DMS114 treated with DMSO at 0.1 percent for 48 hours (cell line): ENCODE measurements at regions not wholly inside any gene's neighbourhood (a gene's known extent, or its start where the extent isn't known, plus 50 kb on each side); places are given as distances from the start of the nearest gene placed in this dataset.

Experiments used
- DNase-seq: peaks from one replicate; lab custom pipeline; 2025; ENCODE audit not compliant: unreplicated experiment; lab: John Stamatoyannopoulos, UW

DNA sequence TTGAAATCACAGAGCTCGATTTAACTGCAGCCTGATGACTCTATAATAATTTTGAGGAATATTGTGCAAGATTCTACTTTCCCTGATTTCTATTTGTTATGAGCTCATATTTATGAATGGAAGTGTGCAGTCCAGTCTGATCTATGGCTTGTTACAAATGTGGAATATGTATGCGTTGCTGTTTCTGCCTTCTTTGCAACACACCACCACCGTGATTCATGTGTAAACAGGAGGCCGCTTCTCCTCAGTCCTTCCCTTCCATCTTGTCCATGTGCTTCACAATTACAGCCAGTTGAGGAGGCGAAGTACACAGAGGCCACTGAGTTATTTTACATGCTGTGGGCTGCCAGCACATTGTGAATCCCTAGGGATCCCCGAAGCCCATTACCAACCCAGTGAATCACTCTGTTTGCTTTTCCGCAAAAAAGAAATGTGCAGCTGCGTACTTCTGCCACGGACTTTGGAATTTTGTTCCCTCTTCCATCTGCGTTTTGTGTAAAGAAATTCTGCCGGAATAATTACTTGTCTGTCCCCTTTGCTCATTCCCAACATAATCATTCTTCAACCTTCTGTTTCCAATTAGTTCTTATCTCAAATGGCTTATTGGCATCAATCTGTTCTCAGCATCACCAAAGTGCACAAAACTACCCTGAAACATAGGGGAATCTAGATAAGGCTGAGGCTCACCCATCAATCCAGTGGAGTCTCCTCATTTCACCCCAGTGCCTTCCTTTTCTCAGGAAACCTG is 551.6 kb upstream of the CITED2 start:
- DNase-seq: no peak

DNA sequence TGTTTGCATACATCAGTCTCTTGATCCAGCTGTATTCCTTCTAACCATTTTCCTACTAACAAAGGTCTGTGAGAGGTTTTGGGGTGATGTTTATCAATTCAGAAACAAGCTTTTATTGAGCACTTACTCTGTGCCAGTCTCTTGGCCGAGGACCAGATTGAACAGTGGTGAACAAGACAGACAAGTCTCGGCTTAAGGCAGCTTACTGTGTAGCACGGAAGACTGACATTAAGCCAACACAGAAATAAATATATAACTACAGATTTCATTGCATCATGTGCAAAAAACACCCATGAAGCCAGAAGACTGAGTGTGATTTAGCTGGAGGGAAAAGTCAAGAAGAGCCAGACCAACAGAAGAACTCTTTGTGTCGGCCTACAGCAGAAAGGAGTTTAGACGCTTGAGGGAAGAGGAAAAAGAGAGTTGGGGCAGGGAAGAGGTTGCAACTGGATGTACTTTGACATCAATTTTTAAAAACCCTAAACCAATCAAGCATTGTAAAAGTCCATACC is 549.6 kb upstream of the CITED2 start:
- DNase-seq: no peak

DNA sequence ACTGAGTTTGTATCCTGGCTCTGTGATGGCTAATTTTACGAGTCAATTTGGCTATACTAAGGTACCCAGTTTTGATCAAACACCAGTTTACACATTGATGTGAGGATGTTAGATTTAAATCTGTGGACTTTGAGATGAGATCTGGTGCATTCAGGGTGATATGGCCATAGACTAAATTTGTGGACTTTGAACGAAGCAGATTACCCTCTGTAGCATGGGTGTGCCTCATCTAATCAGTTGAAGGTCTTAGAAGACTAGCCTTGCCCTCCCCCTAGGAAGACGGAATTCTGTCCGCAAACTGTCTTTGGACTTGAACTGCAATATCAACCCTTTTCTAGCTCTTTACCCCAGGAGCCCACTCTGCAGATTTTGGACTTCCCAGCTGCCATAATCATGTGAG is 547.8 kb upstream of the CITED2 start:
- DNase-seq: no peak

DNA sequence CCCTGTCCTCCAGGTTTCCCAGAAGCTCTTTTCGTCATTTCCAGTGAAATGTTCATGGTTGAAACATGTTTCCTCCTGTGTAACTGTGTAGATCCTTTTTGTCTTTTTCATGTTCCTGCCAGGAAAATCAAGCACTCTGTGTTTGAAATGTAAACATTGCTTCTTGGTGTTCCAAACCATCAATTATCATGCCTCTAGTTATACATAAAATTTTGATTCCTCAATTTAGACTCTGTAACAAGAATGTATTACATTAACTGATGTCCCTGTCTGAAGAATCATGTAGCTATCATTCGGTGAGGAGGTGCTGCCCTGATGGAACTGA is 546.3 kb upstream of the CITED2 start:
- no peak for DNase-seq

DNA sequence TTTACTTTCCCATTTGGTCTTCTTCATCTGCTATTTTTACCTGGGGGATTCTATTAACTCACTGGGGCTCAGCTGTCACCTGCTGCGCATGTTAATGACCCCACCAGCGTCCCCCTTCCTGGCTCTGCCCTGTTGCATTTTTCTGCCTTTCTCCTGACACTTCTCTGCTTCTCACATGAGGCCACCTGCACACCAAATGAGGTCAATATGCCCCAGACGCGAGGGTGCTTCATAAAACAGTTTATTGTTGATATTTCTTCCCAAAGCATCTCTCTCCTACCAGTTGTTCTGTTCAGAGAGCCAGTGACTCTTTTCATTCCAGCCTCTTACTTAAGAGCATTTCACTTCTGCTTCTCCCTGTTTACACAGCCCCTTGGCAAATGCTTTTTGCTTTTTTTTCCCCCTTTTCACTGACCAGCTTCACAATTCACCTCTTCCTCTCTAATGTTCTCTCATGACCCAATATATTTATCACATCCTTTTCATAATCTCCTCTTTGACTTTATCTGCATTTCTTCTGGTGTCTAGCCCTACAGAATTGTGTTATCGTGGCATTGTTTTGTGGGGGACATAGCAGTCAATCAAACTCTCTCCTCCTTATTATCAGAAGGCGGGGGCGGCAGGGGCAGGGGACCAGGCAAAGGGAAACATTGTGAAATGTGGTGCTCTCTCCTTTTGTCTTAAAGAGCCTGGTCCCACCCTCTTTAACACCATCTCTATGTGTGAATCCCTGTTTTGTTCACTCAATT is 545.8 kb upstream of the CITED2 start:
- DNase-seq: no peak

DNA sequence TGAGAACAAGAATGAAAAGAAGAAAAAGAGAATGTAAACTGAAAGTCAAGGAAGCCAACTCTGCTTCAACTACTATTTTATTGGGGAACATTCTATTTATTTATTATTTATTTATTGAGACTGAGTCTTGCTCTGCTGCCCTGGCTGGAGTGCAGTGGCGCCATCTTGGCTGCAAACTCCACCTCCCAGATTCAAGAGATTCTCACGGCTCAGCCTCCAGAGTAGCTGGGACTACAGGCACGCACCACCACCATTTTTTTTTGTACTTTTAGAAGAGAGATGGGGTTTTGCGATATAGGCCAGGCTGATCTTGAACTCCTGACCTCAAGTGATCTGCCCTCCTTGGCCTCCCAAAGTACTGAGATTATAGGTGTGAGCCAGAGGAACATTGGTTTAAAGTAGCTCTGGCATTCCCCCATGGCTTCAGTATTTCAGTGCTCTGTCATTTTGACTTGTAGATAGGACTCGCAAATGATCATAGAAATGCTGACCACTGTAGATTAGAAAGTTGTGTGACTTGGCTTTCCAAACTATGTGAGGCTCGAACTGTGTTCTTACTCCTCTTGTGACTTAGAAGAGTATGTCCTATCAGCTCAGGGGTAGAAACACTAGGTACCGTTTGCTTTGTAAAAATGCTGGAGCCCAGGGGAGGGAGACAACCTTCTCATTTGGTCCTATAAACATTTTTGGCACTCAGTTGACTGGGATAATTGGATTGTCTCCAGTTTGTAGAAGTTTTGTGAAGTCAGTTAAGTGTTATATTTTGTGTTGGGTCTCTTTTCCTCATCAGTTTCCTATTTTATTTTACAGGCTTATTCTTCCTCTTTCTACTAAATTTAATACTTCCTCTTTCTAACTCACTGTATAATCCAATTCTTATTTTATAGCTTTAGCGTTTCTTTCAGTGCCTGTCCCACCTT is 544.9 kb upstream of the CITED2 start:
- DNase-seq: no peak

DNA sequence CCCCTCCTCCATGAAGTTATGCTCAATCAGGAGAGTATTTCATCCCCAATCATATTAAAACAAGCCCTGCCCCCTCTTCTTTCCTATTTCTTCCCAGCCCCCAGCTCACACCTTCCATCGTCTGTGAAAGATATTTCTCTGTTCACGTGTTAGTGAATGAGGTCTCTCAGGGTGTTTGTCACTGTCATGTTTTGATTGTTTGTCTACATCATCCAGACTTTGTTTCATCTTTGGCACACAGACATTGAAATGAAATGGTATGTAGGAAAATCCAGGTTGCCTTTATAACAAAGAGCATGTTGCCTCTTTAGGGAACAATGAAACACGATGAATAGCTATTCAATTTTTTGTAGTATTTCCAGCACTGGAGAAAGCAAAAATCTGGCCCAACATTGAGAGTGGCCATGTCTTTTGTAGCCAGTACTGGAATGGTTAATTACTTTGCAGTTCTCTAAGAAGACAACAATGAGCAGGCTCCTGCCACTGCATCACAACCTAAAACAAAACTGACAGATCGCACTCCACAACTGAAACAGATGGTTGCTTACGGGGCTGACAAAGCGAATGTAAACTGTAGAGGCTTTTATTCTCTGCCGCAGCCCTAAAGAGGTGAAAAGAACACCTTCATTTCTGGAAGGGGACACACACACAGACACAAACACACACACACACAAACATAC is 543.6 kb upstream of the CITED2 start:
- no peak for DNase-seq

DNA sequence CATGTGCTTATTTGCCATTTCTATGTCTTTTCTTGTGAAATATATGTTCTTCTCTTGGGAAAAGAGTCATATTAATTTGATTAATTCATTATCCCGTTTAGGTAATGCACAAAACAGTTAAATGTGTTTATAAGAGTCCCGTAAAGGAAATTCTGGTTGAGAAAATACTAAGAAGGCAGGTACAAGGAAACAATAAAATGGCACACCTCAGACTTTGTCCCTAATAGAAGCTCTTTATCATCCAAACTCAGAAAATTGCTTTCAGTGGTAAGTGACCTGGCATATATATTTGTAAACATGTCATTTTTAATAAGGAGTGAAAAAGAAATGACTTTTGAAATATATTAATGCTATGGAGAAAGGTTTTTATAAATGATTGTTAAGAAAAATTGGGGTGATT is 540.5 kb upstream of the CITED2 start:
- DNase-seq: no peak

DNA sequence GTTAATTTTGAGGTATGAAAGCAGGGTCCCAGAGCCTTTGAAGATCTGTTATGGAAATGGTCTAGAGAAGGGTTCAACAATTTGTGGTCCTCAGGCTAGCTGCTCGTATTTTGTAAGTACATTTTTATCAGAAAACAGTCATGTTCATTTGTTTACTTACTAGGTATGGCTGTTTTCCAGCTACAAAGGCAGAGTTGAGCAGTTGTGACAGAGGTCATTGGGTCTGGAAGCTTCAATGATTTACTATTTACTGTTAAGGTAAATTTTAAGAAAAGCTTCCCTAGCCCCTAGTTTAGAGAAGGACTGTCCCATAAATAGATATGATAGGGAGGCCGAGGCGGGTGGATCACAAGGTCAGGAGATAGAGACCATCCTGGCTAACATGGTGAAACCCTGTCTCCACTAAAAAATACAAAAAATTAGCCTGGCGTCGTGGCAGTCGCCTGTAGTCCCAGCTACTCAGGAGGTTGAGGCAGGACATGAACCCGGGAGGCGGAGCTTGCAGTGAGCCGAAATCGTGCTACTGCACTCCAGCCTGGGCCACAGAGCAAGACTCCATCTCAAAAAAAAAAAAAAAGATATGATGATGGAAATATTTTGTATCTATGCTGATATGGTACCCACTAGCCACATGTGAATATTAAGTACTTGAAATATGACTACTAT is 538.4 kb upstream of the CITED2 start:
- DNase-seq: no peak

DNA sequence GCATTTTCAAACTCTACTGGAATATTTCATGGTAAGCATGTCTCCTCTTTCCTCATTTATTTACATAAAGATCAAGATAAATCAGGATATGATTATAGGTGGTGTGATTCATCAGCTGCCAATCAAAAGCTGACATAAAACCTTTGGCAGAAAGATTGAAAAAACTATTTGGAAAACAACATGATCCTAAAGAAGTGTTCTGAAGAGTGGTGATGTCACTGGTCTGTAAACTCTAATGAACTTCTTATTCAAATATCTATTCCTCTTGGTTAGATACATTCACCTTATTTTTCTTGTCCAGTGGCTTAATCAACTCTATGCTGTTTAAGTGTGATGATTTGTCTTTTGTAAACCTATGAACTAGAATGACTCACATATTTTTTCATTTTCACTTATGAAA is 535.5 kb upstream of the CITED2 start:
- no peak for DNase-seq

DNA sequence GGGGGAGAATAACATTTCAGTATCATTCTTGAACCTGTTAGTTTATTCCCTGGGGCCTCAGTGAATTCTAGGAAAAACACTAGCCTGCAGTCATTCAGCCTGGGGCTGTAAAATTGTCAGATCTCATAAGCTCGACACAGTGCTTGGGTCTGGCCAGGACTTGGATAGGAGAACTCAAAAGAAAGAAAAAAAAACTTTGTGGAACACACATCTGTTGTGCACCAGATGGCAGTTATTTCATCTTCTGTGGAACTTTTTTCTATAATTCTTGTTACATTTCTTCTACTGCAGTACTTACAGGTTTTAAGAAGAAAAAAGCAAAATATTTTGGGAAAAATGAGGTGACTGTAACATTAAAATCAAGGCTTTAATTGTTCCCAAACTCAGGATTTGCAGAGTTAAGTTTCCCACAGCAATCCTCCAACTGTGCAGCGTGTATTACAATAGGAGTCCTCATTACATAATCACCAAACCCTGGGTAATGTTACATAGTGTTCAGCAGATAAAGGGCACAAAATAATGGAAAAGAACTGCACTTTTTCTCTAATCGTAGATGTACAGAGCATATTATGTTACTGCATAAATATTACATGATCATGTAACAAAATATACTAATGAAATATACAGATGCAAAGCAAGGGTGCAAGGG is 531.1 kb upstream of the CITED2 start:
- no peak for DNase-seq

DNA sequence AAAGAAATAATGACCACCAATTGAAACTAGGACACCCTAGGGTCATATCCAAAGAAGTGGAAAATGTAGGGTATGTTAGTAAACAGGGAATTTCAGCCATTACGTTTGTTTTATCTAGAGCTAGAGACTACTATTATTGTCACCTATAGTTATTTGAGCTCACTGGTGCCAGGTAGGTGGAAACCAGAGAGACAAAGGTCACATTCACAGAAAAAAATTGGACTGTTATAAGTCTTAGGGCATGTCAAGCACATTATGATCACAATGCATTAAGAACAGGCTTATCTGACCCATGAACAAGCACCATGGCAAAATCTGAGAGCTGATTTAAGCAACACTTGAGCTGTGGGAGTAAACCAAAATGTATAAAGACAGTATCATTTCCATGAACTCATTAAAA is 530.1 kb upstream of the CITED2 start:
- no peak for DNase-seq

DNA sequence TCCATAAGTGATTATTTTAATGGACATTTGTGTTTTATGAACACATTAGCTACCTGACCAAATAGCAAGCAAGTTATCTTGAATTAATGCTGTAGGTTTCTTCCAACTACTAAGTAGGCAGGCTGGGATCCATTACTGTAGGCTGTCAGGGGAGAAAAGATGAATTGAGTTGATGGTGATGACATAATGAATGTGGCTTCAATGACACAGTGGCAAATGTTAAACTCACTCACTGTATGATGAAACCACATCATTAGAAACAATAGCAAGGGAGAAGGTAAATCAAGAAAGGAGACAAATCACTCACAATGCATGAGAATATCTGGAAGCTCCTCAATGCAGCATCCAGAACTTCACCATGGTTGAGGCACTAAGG is 529.7 kb upstream of the CITED2 start:
- no peak for DNase-seq

DNA sequence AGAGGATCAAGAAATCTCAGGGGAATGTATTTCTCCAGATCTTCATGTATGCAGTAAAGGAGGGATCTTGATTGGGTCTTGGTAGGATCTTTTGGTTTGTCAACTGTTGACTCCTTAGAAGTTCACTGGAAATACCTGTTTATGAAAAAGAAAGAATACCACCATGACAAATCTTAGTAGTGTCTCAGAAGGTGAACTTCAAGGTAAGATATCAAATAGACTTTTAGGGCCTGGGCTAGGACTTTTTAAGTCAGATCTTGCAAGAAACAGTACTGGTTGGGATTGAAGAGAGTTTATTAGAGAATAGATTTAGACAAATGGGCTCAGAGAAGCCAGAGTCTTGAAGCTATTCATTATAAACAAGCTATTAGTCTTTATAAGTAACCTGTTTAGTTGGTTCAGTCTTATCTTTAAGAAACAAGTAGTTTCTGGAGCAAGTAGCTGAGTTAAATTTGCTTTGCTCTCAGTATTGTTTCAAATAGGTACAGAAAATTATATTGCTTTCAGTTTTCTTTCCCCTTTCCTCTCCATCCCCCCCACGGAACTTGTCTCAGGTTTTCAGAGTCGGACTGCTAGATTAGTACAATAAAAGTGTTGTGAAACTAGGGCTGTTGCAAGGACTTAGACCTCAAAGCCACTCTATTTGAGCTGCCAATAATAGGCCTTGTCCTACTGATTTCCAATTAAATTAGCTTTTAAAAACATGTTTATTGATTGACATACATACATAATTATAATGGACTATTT is 529.1 kb upstream of the CITED2 start:
- no peak for DNase-seq

DNA sequence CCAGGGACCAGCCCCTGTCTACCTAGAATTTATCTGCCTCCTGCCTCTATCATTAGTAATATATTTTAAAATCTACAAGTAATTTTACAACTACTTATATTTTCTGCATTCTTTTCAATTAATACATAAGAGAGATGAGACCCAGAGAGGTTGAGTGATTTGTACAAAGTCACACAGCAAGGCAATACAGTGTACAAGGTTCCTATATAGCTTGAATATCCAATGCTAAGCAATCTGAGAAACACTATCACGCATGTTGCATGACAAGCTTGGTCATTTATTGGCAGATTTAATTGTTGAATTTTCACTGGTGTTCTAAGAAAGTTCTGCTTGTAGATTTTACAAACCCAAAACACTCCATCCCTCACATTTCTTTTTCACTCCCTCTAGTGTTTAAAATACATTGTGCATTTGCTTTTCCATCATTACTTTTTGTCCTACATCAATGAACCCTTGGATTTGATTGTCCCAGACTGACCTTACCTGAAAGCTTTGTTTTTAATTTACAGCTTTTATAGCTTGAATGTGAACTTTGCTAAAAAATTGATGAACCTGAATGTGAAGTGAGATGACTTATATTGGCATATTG is 520.9 kb upstream of the CITED2 start:
- DNase-seq: no peak

DNA sequence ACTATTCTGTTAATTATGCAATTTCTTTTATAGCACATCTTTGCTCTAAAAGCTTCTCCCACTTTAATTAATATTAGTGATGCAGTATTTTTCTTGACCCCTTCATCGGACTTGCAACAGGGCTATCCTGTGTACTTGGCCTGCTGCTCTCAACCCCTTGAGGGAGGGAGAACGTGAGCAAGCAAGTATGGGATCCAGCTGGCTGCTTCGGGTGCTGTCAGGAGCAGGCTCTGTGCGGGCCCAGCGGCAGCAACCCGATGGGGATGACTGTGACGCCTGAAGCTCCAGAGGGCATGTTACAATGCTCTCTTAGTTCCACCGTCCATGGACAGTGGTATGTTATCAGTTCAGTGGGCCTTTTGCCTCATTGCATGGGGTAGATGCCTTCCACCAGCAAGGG is 519.8 kb upstream of the CITED2 start:
- DNase-seq: no peak

DNA sequence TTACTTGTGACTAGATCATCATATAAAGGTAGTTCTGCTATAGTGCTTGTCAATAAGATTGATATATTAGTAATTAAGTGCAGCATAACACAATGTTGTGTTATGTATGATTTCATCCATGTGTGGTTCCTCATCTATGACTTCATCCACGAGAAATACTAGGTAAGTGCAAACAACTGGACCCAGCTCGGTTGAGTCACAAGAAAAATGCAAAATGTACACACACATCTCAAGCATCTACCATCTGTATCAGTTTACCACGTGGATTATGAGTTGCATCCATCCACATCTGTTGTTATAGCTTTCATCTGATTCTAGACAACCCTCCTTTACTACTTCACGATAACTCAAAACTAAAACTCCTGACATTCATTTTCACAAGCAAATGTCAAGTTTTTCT is 517.0 kb upstream of the CITED2 start:
- DNase-seq: no peak

DNA sequence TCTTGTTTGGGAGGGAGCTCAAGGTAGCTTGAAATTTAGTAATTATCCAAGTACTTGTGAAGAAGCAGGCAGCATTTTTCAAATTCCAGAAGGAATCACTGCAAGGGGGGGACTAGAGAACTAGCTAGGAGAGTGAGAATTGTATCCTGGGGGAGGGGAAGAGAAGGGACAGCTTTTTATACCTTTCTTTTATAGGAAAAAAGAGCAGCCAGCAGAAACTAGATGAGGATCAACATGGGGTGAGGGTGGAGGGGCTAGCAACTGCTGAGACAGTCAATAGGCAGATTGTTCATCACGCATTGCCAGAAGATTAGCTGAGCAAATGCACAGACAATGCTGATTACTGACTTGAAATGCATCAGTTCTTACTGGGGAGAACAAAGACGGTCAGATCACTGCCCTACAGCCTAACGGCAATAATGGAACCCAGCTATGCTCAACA is 514.3 kb upstream of the CITED2 start:
- DNase-seq: peak; percentile 99

DNA sequence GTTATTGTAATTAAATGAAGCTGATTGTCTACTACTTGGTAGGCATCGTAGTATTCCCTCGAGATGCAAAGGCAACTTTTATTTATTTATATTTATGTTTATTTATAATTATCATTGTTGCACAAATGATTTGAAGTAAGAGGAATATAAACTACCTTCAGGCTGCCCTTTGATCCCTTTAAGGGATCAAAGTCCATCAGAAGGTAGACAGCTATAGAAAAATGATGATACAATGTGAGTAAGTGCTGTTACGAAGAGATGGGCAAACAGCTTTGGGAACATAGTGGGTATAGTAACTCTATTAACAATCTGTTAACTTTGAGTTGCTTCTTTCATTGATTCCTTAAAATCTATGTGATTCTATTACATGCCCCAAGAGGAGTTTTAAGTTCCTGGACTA is 512.8 kb upstream of the CITED2 start:
- DNase-seq: no peak
